ENCODE measurements at regions not wholly inside any gene's neighbourhood (a gene's known extent, or its start where the extent isn't known, plus 50 kb on each side); places are given as distances from the start of the nearest gene placed in this dataset.

DNA sequence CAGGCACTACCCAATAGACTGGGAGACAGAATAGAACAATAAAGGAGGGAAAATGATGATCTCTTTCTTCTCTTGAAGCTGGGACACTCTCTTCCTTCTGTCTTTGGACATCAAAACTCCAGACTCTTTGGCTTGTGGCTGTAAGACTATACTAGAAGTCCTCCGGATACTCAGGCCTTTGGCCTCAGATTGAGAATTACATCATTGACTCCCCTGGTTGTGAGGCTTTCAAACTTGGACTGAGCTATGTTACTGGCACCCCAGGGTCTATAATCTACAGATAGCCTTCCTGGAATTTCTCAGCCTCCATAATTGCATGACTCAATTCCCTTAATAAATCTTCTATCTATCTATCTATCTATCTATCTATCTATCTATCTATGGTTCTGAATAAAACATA, 294.2 kb upstream of the CT83 start:
- no peak for TF ChIP-seq POLR2A (IDR thresholded peaks at IDR 0.05; ENCODE audit: low read depth, low read length)
- no peak for TF ChIP-seq TAF1 (IDR thresholded peaks at IDR 0.05; ENCODE audit: borderline replicate concordance, low read depth, low read length)
- TF ChIP-seq POLR2AphosphoS5 (IDR thresholded peaks at IDR 0.05; ENCODE audit: low read depth, low read length): no peak
